PC-9 (cell line): ENCODE measurements at regions not wholly inside any gene's neighbourhood (a gene's known extent, or its start where the extent isn't known, plus 50 kb on each side); places are given as distances from the start of the nearest gene placed in this dataset.

Experiments
- BruUV-seq: library from RNA; stranded (reverse); fragments of 400-500 nt; replicated peaks from 2 replicates; lab custom pipeline; 2021; lab: Mats Ljungman, UMichigan
- CTCF ChIA-PET: fragments of 300-600 bp; sonication (Branson Sonifier 250); formaldehyde crosslinking; loops from one replicate; lab custom pipeline; 2022; ENCODE audit warnings: antibody characterized with exemption; lab: Charles Lee
- POLR2A ChIA-PET: fragments of 300-600 bp; sonication (Branson Sonifier 250); formaldehyde crosslinking; loops from one replicate; lab custom pipeline; 2022; ENCODE audit warnings: antibody characterized with exemption; ENCODE audit not compliant: unreplicated experiment; lab: Charles Lee
- DNase-seq, 2 experiments: peaks; one replicate each; pipeline versions ENCODE4 v3.0.0 to v3.0.0-alpha.2; 2015 to 2022; ENCODE audit warnings: mixed read lengths in 1 of 2
- H2AFZ ChIP-seq: fragments of 200-600 bp; sonication (generic); 2 replicates; pipeline ENCODE4 v1.8.1; 2017; ENCODE audit warnings: antibody characterized with exemption
- H3F3A ChIP-seq: fragments of 200-600 bp; sonication (generic); 2 replicates; pipeline ENCODE4 v1.8.1; 2017; ENCODE audit warnings: antibody characterized with exemption, mild to moderate bottlenecking, low read depth; ENCODE audit not compliant: insufficient read depth
- H3K27ac ChIP-seq: fragments of 200-600 bp; sonication (generic); 2 replicates; pipeline ENCODE4 v1.6.1; 2016; ENCODE audit warnings: mixed run types
- H3K27me3 ChIP-seq: fragments of 200-600 bp; sonication (generic); 2 replicates; pipeline ENCODE4 v1.6.1; 2016; ENCODE audit warnings: low read depth, mixed run types; ENCODE audit not compliant: insufficient read depth
- H3K36me3 ChIP-seq: fragments of 200-600 bp; sonication (generic); 2 replicates; pipeline ENCODE4 v1.6.1; 2016; ENCODE audit warnings: low read depth, mixed run types
- H3K4me1 ChIP-seq: fragments of 200-600 bp; sonication (generic); replicated peaks from 2 replicates; pipeline ENCODE4 v1.6.1; 2016; ENCODE audit warnings: mixed run types; ENCODE audit not compliant: insufficient read depth
- H3K4me2 ChIP-seq: fragments of 200-600 bp; sonication (generic); 2 replicates; pipeline ENCODE4 v1.6.1; 2017; ENCODE audit warnings: mixed run types
- H3K4me3 ChIP-seq: fragments of 200-600 bp; sonication (generic); 2 replicates; pipeline ENCODE4 v1.6.1; 2016; ENCODE audit warnings: mixed run types
- H3K79me2 ChIP-seq: fragments of 200-600 bp; sonication (generic); 2 replicates; pipeline ENCODE4 v1.6.1; 2017; ENCODE audit warnings: low read depth, mixed run types
- H3K9me2 ChIP-seq: fragments of 200-600 bp; sonication (generic); 2 replicates; pipeline ENCODE4 v1.8.1; 2017; ENCODE audit warnings: mild to moderate bottlenecking; ENCODE audit not compliant: insufficient read depth
- H3K9me3 ChIP-seq: fragments of 200-600 bp; sonication (generic); 2 replicates; pipeline ENCODE4 v1.8.1; 2016; ENCODE audit warnings: low read depth; ENCODE audit not compliant: insufficient read depth
- H4K20me1 ChIP-seq: fragments of 200-600 bp; sonication (generic); 2 replicates; pipeline ENCODE4 v1.8.1; 2017; ENCODE audit not compliant: insufficient read depth
- EZH2 ChIP-seq: fragments of 200-600 bp; sonication (generic); IDR thresholded peaks from 2 replicates; pipeline ENCODE4 v1.8.0; 2017; ENCODE audit warnings: antibody characterized with exemption, low read depth
- intact Hi-C: fragments of 100-400 bp; cut with micrococcal nuclease; formaldehyde crosslinking; loops from one replicate; pipeline ENCODE4 v1.10.0; 2022; ENCODE audit not compliant: unreplicated experiment
- TF ChIP-seq, protein P1 (sequence below): fragments of 200-600 bp; sonication (generic); conservative IDR thresholded peaks from 2 replicates; pipeline ENCODE4 v1.6.1; 2017; ENCODE audit warnings: mixed run types, antibody characterized with exemption, mild to moderate bottlenecking, moderate library complexity

DNA sequence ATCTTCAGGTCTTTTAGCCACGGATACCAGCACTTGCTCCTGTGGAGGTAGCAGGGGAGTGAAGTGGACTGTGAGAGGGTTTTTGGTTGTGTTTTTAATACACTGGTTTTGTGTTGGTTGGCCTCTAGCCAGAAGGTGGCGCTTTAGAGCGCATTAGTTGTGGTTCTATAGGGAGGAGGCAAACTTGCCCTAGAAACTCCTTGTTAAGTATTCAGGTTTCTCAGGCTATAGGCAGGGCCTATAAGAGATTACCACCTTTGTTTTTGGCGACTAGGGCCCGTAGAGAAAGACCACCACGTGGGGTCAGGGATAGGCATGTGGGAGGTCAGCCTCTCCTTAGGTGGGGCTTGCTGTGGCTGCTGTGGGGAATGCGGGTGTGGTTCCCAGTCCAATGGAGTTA, 221.6 kb upstream of the SPANXN4 start:
- TF ChIP-seq EZH2: no peak
- TF ChIP-seq, protein P1, sequence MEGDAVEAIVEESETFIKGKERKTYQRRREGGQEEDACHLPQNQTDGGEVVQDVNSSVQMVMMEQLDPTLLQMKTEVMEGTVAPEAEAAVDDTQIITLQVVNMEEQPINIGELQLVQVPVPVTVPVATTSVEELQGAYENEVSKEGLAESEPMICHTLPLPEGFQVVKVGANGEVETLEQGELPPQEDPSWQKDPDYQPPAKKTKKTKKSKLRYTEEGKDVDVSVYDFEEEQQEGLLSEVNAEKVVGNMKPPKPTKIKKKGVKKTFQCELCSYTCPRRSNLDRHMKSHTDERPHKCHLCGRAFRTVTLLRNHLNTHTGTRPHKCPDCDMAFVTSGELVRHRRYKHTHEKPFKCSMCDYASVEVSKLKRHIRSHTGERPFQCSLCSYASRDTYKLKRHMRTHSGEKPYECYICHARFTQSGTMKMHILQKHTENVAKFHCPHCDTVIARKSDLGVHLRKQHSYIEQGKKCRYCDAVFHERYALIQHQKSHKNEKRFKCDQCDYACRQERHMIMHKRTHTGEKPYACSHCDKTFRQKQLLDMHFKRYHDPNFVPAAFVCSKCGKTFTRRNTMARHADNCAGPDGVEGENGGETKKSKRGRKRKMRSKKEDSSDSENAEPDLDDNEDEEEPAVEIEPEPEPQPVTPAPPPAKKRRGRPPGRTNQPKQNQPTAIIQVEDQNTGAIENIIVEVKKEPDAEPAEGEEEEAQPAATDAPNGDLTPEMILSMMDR: peak; percentile 30; the same call in 1 of the 2 replicates
- no peaks in the 10 kb centered on the region for H3K27me3 ChIP-seq
- no peak overlapping the region for H3K27ac ChIP-seq
- BruUV-seq: no TSS peak
- H3K4me1 ChIP-seq: no peaks in the 10 kb centered on the region
- intact Hi-C loops: no loop called here
- H3F3A ChIP-seq: no peaks in the 10 kb centered on the region
- no peaks in the 10 kb centered on the region for H3K9me3 ChIP-seq
- H3K4me2 ChIP-seq: no peak overlapping the region
- no peak overlapping the region for H3K4me3 ChIP-seq
- no peaks in the 10 kb centered on the region for H4K20me1 ChIP-seq
- H3K9me2 ChIP-seq: no peaks in the 10 kb centered on the region
- peak in 1 of 2 experiments; percentile 0 for DNase-seq
- H3K79me2 ChIP-seq: no peaks in the 10 kb centered on the region
- ChIA-PET CTCF (no interaction called here), POLR2A (no interaction called here)
- H2AFZ ChIP-seq: no peak overlapping the region
- H3K36me3 ChIP-seq: no peaks in the 10 kb centered on the region

GRCh38 chrX:142819461-142819860, 206.3 kb upstream of the SPANXN4 start:
- no peaks in the 10 kb centered on the region for H3K9me2 ChIP-seq
- CTCF ChIA-PET: no interaction called here
- no peaks in the 10 kb centered on the region for H3K4me1 ChIP-seq
- DNase-seq: no peak
- no TSS peak for BruUV-seq
- intact Hi-C loops: no loop called here
- H3K4me3 ChIP-seq: no peak overlapping the region
- H2AFZ ChIP-seq: no peak overlapping the region
- no peak overlapping the region for H3K27ac ChIP-seq
- TF ChIP-seq, protein P1: no peak
- TF ChIP-seq EZH2: no peak
- H4K20me1 ChIP-seq: no peaks in the 10 kb centered on the region
- H3F3A ChIP-seq: no peaks in the 10 kb centered on the region
- H3K4me2 ChIP-seq: no peak overlapping the region
- H3K36me3 ChIP-seq: no peaks in the 10 kb centered on the region
- no peaks in the 10 kb centered on the region for H3K9me3 ChIP-seq
- H3K27me3 ChIP-seq: no peaks in the 10 kb centered on the region
- POLR2A ChIA-PET: no interaction called here
- H3K79me2 ChIP-seq: no peaks in the 10 kb centered on the region

DNA sequence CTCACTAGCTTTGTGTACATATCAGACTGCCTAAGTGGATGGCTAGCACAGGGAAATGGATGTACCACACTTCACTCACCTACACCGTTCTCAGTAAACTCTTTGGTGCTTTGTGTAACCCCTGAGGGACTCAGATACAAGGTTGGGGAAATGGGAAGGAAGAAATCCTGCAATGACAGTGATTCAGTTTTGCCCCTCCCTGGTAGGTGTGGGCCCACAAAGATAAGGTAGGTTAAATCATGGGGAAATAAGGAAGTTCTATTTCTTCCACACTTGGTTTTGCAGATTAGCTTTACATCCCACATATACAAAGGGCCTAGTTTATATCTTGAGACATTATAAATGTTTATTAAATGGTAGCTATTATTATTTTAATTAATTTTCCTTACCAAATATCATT, 197.6 kb upstream of the SPANXN4 start:
- Histone ChIP-seq H3K4me2 (no peak overlapping the region), H3K9me3 (no peaks in the 10 kb centered on the region), H2AFZ (no peak overlapping the region), H3K9me2 (no peaks in the 10 kb centered on the region), H3K4me1 (no peaks in the 10 kb centered on the region), H3K27me3 (no peaks in the 10 kb centered on the region), H3K27ac (no peak overlapping the region), H4K20me1 (no peaks in the 10 kb centered on the region), H3F3A (no peaks in the 10 kb centered on the region), H3K36me3 (no peaks in the 10 kb centered on the region), H3K4me3 (no peak overlapping the region), H3K79me2 (no peaks in the 10 kb centered on the region)
- no TSS peak for BruUV-seq
- intact Hi-C loops: no loop called here
- ChIA-PET CTCF (no interaction called here), POLR2A (no interaction called here)
- TF ChIP-seq, protein P1: no peak
- no peak for TF ChIP-seq EZH2
- DNase-seq: no peak
